ENCODE measurements at regions not wholly inside any gene's neighbourhood (a gene's known extent, or its start where the extent isn't known, plus 50 kb on each side); places are given as distances from the start of the nearest gene placed in this dataset.
A peak's percentile ranks its signal among the peaks of the same experiment; 100 is the strongest.

DNA sequence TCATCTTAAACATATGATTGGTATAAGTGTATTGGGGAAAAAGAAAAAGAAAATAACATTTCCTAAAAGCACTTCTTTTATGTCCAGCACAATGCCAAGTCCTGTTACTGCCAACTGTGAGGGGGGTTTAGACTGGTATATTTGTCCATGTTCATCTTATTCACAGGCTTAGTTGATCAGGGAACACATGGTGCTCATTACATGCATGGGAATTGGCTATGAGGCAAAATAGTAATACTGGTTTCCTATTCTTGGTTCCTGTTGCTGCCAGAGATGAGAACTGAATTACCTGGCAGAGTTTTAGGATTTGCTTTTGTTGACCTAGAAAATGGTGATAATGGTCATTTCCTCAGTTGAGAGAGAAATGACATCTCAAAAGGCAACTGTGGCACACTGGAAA lies 398.8 kb downstream of the DUSP10 start:
- no peak for DNase-seq (ENCODE audit: low read depth)
- H3K4me3 ChIP-seq (ENCODE audit: low read length): no peak overlapping the region
- TF ChIP-seq, protein P1, sequence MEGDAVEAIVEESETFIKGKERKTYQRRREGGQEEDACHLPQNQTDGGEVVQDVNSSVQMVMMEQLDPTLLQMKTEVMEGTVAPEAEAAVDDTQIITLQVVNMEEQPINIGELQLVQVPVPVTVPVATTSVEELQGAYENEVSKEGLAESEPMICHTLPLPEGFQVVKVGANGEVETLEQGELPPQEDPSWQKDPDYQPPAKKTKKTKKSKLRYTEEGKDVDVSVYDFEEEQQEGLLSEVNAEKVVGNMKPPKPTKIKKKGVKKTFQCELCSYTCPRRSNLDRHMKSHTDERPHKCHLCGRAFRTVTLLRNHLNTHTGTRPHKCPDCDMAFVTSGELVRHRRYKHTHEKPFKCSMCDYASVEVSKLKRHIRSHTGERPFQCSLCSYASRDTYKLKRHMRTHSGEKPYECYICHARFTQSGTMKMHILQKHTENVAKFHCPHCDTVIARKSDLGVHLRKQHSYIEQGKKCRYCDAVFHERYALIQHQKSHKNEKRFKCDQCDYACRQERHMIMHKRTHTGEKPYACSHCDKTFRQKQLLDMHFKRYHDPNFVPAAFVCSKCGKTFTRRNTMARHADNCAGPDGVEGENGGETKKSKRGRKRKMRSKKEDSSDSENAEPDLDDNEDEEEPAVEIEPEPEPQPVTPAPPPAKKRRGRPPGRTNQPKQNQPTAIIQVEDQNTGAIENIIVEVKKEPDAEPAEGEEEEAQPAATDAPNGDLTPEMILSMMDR (conservative IDR thresholded peaks at IDR 0.05; ENCODE audit: low read length): no peak

DNA sequence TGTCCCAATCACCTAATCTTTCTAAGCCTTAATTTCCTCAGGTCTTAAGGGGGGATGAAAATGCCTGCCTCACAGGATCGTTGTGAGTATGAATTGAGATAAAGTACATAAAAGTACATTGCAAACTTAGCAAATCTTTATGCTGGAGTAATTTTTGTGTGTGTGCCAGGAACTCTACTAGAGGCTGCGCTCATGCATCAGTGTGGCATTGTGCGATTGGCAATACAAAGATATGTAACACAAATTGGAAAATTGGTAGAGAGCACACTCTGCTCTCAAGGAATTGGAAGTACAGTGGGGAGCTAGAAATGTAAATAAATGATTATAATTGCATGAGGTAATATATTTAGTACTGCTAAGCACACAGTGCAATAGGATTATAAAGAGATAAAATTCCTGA lies 398.3 kb downstream of the DUSP10 start:
- DNase-seq (ENCODE audit: low read depth): no peak
- H3K4me3 ChIP-seq (ENCODE audit: low read length): no peak overlapping the region
- TF ChIP-seq, protein P1 (conservative IDR thresholded peaks at IDR 0.05; ENCODE audit: low read length): no peak

DNA sequence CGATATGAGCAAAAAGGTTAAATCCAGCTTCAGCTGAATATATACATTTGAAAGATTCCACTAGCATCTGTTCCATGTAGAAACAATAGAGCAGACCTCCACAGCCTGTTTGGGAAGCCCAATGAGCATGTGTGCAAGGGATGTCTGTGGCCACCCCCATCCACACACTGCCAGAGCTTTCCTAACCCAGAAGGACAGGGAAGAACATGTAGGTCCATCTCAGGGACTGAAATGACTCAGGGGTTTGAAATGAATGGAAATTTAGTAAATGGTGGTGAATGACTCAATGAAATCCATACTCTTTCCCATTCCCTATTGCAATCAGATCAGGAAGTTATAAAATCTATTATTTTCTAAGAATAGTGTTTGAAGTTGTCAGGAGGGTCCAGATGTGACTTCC lies 397.2 kb downstream of the DUSP10 start:
- TF ChIP-seq, protein P1 (conservative IDR thresholded peaks at IDR 0.05; ENCODE audit: low read length): no peak
- H3K4me3 ChIP-seq (ENCODE audit: low read length): no peak overlapping the region
- DNase-seq (ENCODE audit: low read depth): peak; percentile 77

DNA sequence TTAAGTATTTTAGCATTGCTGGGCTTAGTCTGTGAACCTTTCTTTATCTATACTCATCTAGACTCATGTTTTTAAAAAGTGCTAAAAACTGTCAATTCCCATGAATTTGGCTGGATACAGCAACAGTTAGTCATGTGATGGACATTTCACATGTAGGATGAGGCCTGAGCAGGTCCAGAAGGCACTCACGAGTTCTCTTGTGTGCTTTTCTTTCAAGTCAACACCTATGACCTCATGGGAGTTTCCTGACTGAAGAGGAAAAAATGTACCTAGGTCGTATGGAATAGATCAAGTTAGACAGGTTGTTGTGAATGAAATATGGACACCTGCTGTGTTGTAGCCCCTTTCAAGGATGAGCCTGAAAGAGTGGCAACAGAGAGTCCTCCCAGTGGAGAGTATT lies 394.2 kb downstream of the DUSP10 start:
- TF ChIP-seq, protein P1 (conservative IDR thresholded peaks at IDR 0.05; ENCODE audit: low read length): no peak
- H3K4me3 ChIP-seq (ENCODE audit: low read length): no peak overlapping the region
- DNase-seq (ENCODE audit: low read depth): no peak

DNA sequence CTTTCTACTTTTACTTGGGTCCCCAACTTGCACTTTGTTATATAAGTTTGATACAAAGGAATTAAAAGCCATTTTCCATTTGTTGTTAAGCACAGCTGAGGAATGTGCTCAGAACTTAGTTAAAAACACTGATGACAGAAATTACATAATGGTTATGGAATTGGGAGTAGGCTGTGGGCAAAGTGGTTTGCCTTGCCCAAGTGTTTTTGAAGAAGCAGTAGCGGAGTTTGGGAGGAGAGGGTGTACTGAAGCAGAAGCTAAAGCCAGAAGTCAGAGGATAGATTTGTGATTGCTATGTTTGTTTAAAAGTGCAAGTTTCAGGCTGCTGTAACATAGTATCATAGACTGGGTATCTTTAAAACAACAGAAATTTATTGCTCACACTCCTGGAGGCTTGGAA lies 391.8 kb downstream of the DUSP10 start:
- peak; percentile 54 for DNase-seq (ENCODE audit: low read depth)
- H3K4me3 ChIP-seq (ENCODE audit: low read length): no peak overlapping the region
- TF ChIP-seq, protein P1 (conservative IDR thresholded peaks at IDR 0.05; ENCODE audit: low read length): no peak

DNA sequence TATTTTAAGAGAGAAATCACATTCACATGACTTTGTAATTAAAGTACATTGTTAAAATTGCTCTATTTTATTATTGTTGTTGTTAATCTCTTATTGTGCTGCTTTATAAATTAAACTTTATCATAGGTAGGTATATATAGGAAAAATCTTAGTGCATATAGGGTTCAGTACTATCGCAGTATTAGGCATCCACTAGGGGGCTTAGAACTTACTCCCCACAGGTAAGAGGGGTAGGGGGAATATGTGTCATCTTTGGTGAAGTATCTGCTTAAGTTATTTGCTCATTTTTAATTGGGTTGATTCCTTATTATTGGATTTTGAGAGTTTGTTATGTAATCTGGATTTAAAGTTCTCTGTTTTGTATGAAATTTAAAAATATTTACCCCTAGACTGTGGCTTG lies 385.2 kb downstream of the DUSP10 start:
- TF ChIP-seq, protein P1 (conservative IDR thresholded peaks at IDR 0.05; ENCODE audit: low read length): no peak
- H3K4me3 ChIP-seq (ENCODE audit: low read length): no peak overlapping the region
- DNase-seq (ENCODE audit: low read depth): no peak

DNA sequence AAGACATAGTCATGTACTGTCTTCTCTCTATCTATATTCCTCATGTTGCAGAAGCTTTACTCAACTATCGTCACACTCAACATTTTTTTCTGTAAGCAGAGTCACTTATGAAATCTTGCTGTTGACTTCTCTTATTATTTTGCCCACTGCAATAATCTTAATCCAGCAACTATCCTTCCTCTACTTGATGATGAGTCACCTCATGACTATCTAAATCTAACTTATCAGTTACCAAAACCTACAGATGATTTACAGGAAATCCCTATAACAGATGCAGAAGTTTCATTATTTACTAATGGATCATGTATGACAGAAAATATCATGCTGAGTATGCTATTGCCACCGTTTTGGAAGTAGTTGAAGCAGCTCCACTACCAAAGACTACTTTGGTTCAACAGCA lies 378.9 kb downstream of the DUSP10 start:
- DNase-seq (ENCODE audit: low read depth): no peak
- TF ChIP-seq, protein P1 (conservative IDR thresholded peaks at IDR 0.05; ENCODE audit: low read length): no peak

More for the DNA sequence above, 378.9 kb downstream of the DUSP10 start:
- H3K4me3 ChIP-seq (ENCODE audit: low read length): no peak overlapping the region

Measured in AG10803 (cell line).